ENCODE measurements at regions not wholly inside any gene's neighbourhood (a gene's known extent, or its start where the extent isn't known, plus 50 kb on each side); places are given as distances from the start of the nearest gene placed in this dataset.
"Not testable (repeated sequence)": the region's sequence is repeated elsewhere in the genome, so short reads cannot be mapped to it uniquely, and the experiment has no call there.

DNA sequence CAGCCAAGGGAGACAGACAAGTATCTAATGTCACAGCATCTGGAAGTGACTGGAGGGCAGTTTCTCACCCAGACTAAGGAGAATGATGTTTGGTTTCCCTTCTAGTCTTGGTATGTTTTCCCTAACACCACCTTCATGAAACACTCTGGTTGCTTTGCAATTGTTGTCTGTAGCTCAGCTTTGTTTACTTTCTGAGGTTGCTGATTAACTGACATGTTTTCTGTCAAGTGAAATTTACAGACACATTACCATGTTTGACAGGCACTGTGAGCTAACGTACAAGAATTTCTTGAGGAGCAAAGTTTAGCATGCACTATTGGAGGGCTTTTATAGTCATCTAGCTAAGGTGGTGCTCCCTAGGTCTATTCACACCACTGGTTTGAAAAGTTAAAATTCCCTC is 131.6 kb upstream of the NECTIN3 start:
- 9 to 27% (median 25%) methylated on average over 1 of the region's 1 CpG for WGBS, 3 donors
- Histone ChIP-seq H3K9me3 (ENCODE audit: control insufficient read depth in 2 of 2, insufficient read depth in 1 of 2, low read depth in 1 of 2, low read length in 1 of 2) (peaks cover 0 to 19% of the 10 kb centered on the region in 2 donors), H3K27me3 (ENCODE audit: control insufficient read depth in 3 of 3, insufficient read depth in 3 of 3, low read length in 3 of 3) (no peaks in the 10 kb centered on the region), H3K27ac (ENCODE audit: low read depth in 1 of 3, low read length in 2 of 3) (no peak overlapping the region), H3K4me3 (ENCODE audit: low read depth in 1 of 3, low read length in 3 of 3) (no peak overlapping the region), H3K36me3 (ENCODE audit: control insufficient read depth in 3 of 3, insufficient read depth in 2 of 3, low read depth in 1 of 3, low read length in 3 of 3) (no peaks in the 10 kb centered on the region), H3K4me1 (ENCODE audit: control insufficient read depth in 3 of 3, insufficient read depth in 2 of 3, low read depth in 1 of 3, low read length in 2 of 3) (no peaks in the 10 kb centered on the region)
- DNase-seq (peak in 1 of 2 donors; percentile 3), FAIRE-seq (no peak)

- H3K4me1 ChIP-seq (ENCODE audit: control insufficient read depth in 3 of 3, insufficient read depth in 2 of 3, low read depth in 1 of 3, low read length in 2 of 3), result no peaks in the 10 kb centered on the region
- no peak for DNase-seq
- no peaks in the 10 kb centered on the region for H3K27me3 ChIP-seq (ENCODE audit: control insufficient read depth in 3 of 3, insufficient read depth in 3 of 3, low read length in 3 of 3)
- H3K27ac ChIP-seq (ENCODE audit: low read depth in 1 of 3, low read length in 2 of 3), result no peak overlapping the region
- peaks cover 1 to 40% of the 10 kb centered on the region in 2 donors for H3K9me3 ChIP-seq (ENCODE audit: control insufficient read depth in 2 of 2, insufficient read depth in 1 of 2, low read depth in 1 of 2, low read length in 1 of 2)
- 90 to 100% (median 95%) methylated on average over 1 of the region's 1 CpG for WGBS, 3 donors
- FAIRE-seq, result no peak
- H3K4me3 ChIP-seq (ENCODE audit: low read depth in 1 of 3, low read length in 3 of 3), result no peak overlapping the region
- no peaks in the 10 kb centered on the region for H3K36me3 ChIP-seq (ENCODE audit: control insufficient read depth in 3 of 3, insufficient read depth in 2 of 3, low read depth in 1 of 3, low read length in 3 of 3)
Observed at GRCh38 chr3:110944782-110945181, 126.8 kb upstream of the NECTIN3 start.

DNA sequence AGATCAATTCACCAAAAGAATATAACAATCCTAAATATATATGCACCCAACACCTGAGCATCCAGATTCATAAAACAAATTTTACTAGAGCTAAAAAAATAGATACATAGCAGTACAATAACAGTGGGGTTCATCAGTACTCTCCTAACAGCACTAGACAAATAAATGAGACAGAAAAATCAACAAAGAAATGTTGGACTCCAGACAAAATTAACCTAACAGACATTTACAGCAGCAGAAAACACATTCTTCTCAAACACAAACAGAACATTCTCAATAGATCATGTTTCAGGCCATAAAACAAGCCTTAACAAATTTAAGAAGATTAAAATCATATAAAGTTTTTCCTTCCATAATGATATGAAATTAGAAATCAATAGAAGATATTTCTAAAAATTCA is 124.8 kb upstream of the NECTIN3 start:
- Histone ChIP-seq H3K27me3 (ENCODE audit: control insufficient read depth in 3 of 3, insufficient read depth in 3 of 3, low read length in 3 of 3) (no peaks in the 10 kb centered on the region), H3K27ac (ENCODE audit: low read depth in 1 of 3, low read length in 2 of 3) (no peak overlapping the region), H3K4me3 (ENCODE audit: low read depth in 1 of 3, low read length in 3 of 3) (no peak overlapping the region), H3K4me1 (ENCODE audit: control insufficient read depth in 3 of 3, insufficient read depth in 2 of 3, low read depth in 1 of 3, low read length in 2 of 3) (no peaks in the 10 kb centered on the region), H3K36me3 (ENCODE audit: control insufficient read depth in 3 of 3, insufficient read depth in 2 of 3, low read depth in 1 of 3, low read length in 3 of 3) (no peaks in the 10 kb centered on the region), H3K9me3 (ENCODE audit: control insufficient read depth in 2 of 2, insufficient read depth in 1 of 2, low read depth in 1 of 2, low read length in 1 of 2) (peaks cover 1 to 51% of the 10 kb centered on the region in 2 donors)
- FAIRE-seq (no peak), DNase-seq (no peak)

DNA sequence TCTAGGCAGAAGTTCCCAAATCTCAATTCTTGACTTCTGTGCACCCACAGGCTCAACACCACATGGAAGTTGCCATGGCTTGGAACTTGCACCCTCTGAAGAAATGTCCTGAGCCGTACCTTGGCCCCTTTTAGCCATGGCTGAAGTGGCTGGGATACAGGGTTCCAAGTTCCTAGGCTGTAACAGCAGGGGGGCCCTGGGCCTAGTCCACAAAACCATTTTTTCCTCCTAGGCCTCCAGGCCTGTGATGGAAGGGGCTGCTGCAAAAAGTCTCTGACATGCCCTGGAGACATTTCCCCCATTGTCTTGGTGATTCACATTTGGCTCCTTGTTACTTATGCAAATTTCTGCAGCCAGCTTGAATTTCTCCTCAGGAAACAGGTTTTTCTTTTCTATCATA is 122.4 kb upstream of the NECTIN3 start:
- H3K9me3 ChIP-seq (ENCODE audit: control insufficient read depth in 2 of 2, insufficient read depth in 1 of 2, low read depth in 1 of 2, low read length in 1 of 2), result peaks cover 1 to 41% of the 10 kb centered on the region in 2 donors
- FAIRE-seq; H3K27ac ChIP-seq (ENCODE audit: low read depth in 1 of 3, low read length in 2 of 3); H3K4me1 ChIP-seq (ENCODE audit: control insufficient read depth in 3 of 3, insufficient read depth in 2 of 3, low read depth in 1 of 3, low read length in 2 of 3); H3K4me3 ChIP-seq (ENCODE audit: low read depth in 1 of 3, low read length in 3 of 3); H3K36me3 ChIP-seq (ENCODE audit: control insufficient read depth in 3 of 3, insufficient read depth in 2 of 3, low read depth in 1 of 3, low read length in 3 of 3); H3K27me3 ChIP-seq (ENCODE audit: control insufficient read depth in 3 of 3, insufficient read depth in 3 of 3, low read length in 3 of 3); DNase-seq: not testable (repeated sequence)
- 66 to 93% (median 92%) methylated on average over 1 of the region's 1 CpG for whole genome bisulfite sequencing, 3 donors

DNA sequence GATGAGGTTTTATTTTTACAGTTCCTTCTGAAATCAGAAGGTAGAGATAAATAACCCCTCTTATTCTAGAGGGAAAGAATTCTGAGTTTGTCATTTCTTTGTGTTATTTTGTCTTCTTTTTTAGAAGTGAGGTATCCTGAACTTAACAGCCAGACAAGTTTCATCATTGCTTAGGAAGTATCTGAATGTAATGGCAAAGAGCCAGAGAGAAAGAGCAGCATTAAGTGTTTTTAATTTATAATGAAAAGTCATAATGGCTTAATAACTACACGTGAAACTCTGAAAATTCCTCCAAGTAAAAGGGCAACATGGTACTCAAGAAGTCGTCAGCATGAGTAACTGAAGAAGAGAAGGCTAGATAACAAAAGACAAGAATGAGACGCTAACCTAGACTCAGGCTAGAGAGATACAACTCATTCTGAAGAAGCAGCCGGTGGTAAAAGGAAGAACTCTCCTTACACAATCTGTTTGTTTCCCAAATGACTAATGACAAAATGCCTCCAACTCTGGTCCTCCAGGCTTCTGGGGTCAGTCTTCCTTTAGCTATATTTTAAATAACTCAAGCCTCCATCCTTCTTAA is 116.2 kb upstream of the NECTIN3 start:
- Histone ChIP-seq H3K9me3 (ENCODE audit: control insufficient read depth in 2 of 2, insufficient read depth in 1 of 2, low read depth in 1 of 2, low read length in 1 of 2) (peaks cover 0 to 10% of the 10 kb centered on the region in 2 donors), H3K4me1 (ENCODE audit: control insufficient read depth in 3 of 3, insufficient read depth in 2 of 3, low read depth in 1 of 3, low read length in 2 of 3) (no peaks in the 10 kb centered on the region), H3K36me3 (ENCODE audit: control insufficient read depth in 3 of 3, insufficient read depth in 2 of 3, low read depth in 1 of 3, low read length in 3 of 3) (no peaks in the 10 kb centered on the region), H3K4me3 (ENCODE audit: low read depth in 1 of 3, low read length in 3 of 3) (no peak overlapping the region), H3K27me3 (ENCODE audit: control insufficient read depth in 3 of 3, insufficient read depth in 3 of 3, low read length in 3 of 3) (no peaks in the 10 kb centered on the region), H3K27ac (ENCODE audit: low read depth in 1 of 3, low read length in 2 of 3) (no peak overlapping the region)
- FAIRE-seq (no peak), DNase-seq (no peak)
- 73 to 84% (median 82%) methylated on average over 4 of the region's 4 CpGs for whole genome bisulfite sequencing, 3 donors

GRCh38 chr3:110956081-110956480 is 115.5 kb upstream of the NECTIN3 start:
- DNase-seq, result no peak
- 86 to 94% (median 88%) methylated on average over 3 of the region's 3 CpGs for WGBS, 3 donors

GRCh38 chr3:110957247-110958025 is 114.2 kb upstream of the NECTIN3 start:
- Histone ChIP-seq H3K4me3 (ENCODE audit: low read depth in 1 of 3, low read length in 3 of 3) (no peak overlapping the region), H3K4me1 (ENCODE audit: control insufficient read depth in 3 of 3, insufficient read depth in 2 of 3, low read depth in 1 of 3, low read length in 2 of 3) (no peaks in the 10 kb centered on the region), H3K9me3 (ENCODE audit: control insufficient read depth in 2 of 2, insufficient read depth in 1 of 2, low read depth in 1 of 2, low read length in 1 of 2) (no peaks in the 10 kb centered on the region), H3K27ac (ENCODE audit: low read depth in 1 of 3, low read length in 2 of 3) (no peak overlapping the region), H3K36me3 (ENCODE audit: control insufficient read depth in 3 of 3, insufficient read depth in 2 of 3, low read depth in 1 of 3, low read length in 3 of 3) (no peaks in the 10 kb centered on the region), H3K27me3 (ENCODE audit: control insufficient read depth in 3 of 3, insufficient read depth in 3 of 3, low read length in 3 of 3) (no peaks in the 10 kb centered on the region)
- DNase-seq, result no peak
- FAIRE-seq, result no peak
- WGBS, 3 donors, result 89 to 96% (median 92%) methylated on average over 1 of the region's 1 CpG

More at GRCh38 chr3:110956081-110956480, 115.5 kb upstream of the NECTIN3 start:
- H3K4me3 ChIP-seq (ENCODE audit: low read depth in 1 of 3, low read length in 3 of 3), result no peak overlapping the region
- H3K27me3 ChIP-seq (ENCODE audit: control insufficient read depth in 3 of 3, insufficient read depth in 3 of 3, low read length in 3 of 3), result no peaks in the 10 kb centered on the region
- H3K27ac ChIP-seq (ENCODE audit: low read depth in 1 of 3, low read length in 2 of 3), result no peak overlapping the region
- no peaks in the 10 kb centered on the region for H3K4me1 ChIP-seq (ENCODE audit: control insufficient read depth in 3 of 3, insufficient read depth in 2 of 3, low read depth in 1 of 3, low read length in 2 of 3)
- FAIRE-seq, result no peak
- no peaks in the 10 kb centered on the region for H3K36me3 ChIP-seq (ENCODE audit: control insufficient read depth in 3 of 3, insufficient read depth in 2 of 3, low read depth in 1 of 3, low read length in 3 of 3)
- peaks cover 0 to 4% of the 10 kb centered on the region in 2 donors for H3K9me3 ChIP-seq (ENCODE audit: control insufficient read depth in 2 of 2, insufficient read depth in 1 of 2, low read depth in 1 of 2, low read length in 1 of 2)

GRCh38 chr3:110958313-110959147 is 113.1 kb upstream of the NECTIN3 start:
- Histone ChIP-seq H3K36me3 (ENCODE audit: control insufficient read depth in 3 of 3, insufficient read depth in 2 of 3, low read depth in 1 of 3, low read length in 3 of 3) (no peaks in the 10 kb centered on the region), H3K9me3 (ENCODE audit: control insufficient read depth in 2 of 2, insufficient read depth in 1 of 2, low read depth in 1 of 2, low read length in 1 of 2) (no peaks in the 10 kb centered on the region), H3K27ac (ENCODE audit: low read depth in 1 of 3, low read length in 2 of 3) (no peak overlapping the region), H3K27me3 (ENCODE audit: control insufficient read depth in 3 of 3, insufficient read depth in 3 of 3, low read length in 3 of 3) (no peaks in the 10 kb centered on the region), H3K4me1 (ENCODE audit: control insufficient read depth in 3 of 3, insufficient read depth in 2 of 3, low read depth in 1 of 3, low read length in 2 of 3) (no peaks in the 10 kb centered on the region), H3K4me3 (ENCODE audit: low read depth in 1 of 3, low read length in 3 of 3) (no peak overlapping the region)
- DNase-seq, result no peak
- FAIRE-seq, result no peak
- 72 to 83% (median 81%) methylated on average over 10 of the region's 10 CpGs for WGBS, 3 donors

Data from small intestine (tissue), 7 donors.